HG02588 (cell line): ENCODE measurements at regions not wholly inside any gene's neighbourhood (a gene's known extent, or its start where the extent isn't known, plus 50 kb on each side); places are given as distances from the start of the nearest gene placed in this dataset.

Experiments used
- ATAC-seq: cut with Tn5 transposase; IDR thresholded peaks from one replicate; pipeline ENCODE4 v1.9.1; 2021; ENCODE audit warnings: mild to moderate bottlenecking, moderate library complexity; ENCODE audit not compliant: unreplicated experiment

DNA sequence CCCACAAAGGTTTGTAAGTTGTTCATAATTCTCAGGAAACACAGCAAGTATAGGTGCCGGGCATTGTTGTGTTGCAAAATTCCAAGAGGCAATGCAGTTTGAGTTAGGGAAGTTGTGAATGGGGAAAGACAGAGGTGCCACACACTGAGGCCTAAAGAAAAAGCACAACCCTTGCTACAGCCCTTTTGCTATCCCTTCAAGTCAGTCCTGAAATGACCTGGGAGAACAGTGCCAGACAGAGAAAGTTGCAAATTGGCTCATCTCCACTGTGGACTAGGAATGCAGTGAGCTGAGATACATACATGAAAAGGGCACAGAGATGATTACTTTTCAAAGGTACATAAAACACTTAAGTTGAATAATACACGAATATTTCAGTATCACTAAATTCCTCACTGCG, 213.3 kb upstream of the TMTC1 start:
- ATAC-seq = no peak

DNA sequence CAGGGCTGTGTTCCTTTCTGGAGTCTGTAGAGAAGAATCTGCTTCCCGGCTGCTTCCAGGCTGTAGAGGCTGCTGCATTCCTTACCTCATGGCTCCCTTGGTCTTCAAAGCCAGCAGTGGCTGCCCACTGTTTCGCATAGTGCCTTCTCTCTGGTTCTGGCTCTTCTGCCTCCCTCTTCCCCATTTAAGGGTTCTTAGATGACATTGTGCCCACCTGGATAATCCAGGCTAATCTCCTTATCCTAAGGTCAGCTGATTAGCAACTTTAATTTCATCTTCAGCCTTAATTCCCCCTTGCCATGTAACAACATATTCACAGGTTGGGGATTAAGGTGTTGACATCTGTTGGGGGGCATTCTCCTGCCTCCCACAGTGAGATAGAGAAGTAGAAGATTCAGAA, 208.6 kb upstream of the TMTC1 start:
- no peak for ATAC-seq

DNA sequence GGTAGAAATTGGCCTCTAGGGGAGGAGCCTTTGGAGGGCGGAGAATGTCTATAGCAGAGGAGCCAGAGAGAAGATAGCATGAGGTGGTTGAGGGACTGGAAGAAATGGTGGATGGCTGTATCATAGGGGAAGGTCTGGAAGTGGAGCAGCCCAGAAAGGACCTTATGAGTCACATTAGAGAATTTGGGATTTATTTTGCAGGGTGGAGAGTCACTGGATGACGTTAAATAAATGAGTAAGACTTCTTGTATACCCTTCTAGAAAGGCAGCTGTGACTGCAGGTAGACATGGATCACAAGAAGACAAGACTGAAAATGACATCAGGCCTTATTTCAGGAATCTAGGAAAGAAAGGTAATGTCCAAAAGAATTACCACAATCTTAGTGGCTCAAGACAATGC, 208.2 kb upstream of the TMTC1 start:
- ATAC-seq = no peak

DNA sequence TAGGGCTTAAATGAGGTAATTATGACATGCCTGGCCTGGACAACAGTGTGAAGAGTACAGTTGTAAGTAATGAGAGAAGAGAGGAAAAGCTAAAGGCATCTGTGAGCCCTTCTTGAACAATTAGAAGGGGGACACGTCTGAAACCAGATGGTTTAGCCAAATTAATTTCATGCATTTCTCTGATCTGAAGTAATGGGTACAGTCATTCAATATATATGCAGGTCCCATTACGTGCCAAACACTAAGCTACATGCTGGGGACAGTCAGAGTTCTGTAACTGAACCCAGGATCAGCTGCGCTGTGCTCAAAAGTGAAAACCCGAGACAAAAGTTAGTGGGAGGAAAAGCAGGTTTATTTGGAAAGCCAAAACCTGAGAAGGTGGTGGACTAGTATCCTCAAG, 207.2 kb upstream of the TMTC1 start:
- ATAC-seq = no peak

DNA sequence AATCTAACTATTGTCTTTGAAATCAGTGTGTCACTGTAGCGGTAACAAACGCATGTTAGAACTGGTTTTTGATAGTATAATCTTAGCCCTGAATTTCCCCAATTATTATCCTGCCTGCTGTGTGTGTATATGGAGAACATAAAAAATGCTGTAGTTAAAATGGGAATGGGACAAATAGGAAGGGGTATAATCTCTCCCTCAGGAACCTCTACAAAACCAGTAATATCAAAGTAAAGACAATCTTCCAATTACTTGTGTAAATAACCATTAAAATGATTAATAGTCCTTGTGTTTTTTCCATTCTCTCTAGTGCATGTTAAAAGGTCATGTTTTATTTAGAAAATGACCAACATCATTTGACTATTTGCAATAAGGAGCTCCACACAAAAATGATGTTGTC, 200.1 kb upstream of the TMTC1 start:
- no peak for ATAC-seq

DNA sequence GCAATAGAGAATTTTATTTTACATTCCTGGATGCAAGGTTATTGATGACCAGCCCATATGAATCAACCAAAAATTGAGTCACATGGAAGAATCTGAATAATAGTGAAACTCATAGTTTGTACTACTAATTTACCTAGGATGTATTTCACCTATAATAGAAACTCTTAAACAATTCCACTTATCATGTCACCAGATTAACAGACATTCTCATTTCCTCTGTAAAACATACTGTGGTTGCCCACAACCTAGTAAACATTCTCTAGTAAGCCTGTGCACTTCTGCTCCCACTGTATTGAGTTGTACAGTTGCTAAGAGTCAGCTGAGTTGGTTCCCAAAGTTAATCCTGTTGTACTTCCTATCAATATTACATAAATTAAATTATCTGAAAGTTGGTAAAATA, 196.6 kb upstream of the TMTC1 start:
- ATAC-seq = no peak

DNA sequence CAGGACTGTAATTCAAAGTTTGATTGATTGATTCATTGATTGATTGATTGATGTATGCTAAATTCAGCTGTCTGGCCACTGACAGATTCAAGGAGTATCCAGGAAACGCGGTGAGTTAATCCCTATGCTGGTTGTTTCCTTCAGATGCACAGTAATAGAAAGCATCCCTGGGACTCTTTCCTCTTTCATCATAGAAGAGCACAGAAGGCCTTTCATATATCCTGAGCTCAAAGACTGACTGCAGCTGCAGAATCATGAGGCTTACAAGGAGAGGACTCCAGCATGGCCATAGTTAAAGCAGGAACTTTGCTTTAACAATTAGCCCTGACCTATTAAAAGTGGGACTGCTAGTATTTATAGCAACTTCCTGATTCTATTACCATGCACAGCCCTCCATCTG, 187.7 kb upstream of the TMTC1 start:
- no peak for ATAC-seq

DNA sequence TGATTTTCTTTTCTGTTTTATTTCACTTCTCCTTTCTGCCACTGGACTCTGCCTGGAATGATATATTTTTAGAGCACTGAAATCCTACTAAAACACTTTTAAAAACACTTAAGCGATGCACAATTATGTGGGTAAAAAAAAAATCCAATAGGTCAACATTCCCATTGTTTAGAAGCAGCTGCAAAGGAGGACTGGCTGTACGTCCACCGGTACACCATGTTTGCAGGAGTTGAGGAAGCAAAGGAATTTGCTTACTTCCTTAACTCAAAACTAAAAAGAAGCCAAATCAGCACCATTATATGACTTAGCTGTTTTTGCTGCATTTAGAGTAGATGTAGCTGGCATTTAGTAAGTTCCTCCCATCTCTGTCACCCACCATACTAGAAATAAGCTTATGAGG, 186.8 kb upstream of the TMTC1 start:
- no peak for ATAC-seq

DNA sequence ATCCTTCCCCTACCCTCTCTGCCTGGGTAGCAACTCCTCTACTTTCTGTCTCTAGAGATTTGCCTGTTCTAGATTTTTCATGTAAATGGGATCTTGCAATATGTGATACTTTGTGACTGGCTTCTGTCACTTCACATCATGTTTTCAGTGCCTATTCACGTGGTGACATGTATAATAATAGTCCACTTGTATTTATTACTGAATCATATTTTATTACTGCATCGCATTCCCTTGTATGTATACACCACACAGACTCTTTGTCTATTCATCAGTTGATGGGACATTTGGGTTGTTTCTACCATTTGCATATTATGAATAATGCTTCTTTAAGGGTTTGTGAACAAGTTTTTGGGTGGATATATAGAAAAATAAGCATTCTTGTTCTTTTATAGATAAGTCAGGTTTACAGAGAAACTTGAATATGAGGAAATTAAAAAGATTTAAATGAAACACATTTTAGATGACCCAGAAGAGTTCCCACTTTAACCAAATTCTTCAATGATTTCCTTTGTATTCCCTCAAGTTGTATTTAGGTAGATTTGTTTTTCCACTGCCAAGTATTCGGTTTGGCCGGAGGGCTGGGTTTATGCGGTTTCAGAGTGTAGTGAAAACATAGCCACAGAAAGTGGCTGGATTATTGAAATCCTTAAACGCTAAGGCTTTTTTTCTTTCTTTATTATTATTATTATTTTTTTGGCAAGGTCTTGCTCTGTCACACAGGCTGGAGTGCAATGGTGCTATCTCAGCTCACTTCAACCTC, 178.7 kb upstream of the TMTC1 start:
- no peak for ATAC-seq

DNA sequence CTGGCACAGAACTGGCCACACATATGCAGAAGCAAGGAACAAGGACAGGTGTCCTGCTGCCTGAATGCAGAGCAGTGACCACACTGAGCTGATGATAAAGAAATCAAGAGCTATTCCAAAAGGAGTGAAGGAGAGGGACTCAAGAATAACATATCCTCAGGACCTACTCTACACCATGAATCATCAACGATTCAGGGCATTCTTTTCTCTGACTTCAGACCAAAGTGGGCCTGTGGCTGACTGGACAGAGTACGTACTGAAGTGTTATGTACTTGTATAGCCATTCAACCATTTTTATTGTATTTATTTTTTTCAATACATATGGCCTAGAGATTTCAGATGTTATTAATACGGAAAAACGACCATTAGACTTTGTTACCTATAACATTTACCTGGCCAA, 177.5 kb upstream of the TMTC1 start:
- no peak for ATAC-seq

DNA sequence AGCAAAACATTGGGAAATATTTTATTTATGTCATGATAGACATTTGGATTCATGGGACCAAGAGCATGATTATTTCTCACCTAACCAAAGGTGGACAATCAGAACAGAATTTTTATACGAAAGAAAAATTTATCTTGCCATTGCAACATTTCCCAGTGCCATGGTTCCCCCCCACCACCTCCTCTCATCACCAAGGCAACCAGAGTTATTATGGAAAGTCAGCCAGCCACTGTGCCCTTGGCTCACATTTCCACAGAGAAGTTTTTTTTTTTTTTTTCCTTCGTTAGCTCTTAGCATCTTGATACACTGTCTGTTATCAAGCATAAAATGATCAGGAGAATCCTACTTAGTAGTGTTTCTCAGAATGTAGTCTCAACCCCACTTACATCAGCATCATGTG, 176.4 kb upstream of the TMTC1 start:
- no peak for ATAC-seq

DNA sequence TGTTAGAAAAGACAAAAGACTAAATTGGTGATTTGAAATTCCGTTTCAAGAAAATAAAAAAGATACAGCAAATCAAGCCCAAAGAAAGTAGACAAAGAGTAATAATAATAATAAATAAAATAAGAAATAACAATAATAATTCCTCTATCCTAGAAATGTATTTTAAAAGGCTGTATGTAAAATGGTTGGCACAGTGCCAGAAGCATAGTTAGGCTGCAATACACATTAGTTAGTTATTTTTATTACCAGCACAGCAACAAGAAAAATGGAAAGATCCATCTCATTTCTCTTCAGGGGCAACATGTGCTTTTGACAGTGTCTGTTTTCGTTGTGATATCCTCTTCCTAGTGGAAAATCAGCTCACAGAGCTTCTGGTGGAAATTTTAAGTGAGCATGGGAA, 174.1 kb upstream of the TMTC1 start:
- ATAC-seq = no peak

DNA sequence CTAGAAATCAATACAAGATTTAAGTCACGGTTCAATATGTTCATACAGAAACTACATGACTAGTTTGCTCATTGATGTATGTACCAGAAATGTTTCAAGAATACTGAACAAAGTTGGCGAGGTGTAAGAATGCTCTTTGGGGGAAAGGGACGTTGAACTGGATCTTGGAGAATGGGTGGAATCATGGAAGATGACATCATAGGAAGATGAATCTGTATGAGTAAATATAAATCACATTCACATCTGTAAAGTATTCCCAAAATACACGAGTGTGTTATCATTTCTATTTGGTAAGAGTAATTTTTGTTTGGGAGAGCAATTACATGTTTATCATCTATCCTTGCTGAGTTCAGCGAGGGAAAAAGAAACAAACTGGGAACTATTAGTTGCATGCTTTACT, 162.2 kb upstream of the TMTC1 start:
- ATAC-seq = no peak

DNA sequence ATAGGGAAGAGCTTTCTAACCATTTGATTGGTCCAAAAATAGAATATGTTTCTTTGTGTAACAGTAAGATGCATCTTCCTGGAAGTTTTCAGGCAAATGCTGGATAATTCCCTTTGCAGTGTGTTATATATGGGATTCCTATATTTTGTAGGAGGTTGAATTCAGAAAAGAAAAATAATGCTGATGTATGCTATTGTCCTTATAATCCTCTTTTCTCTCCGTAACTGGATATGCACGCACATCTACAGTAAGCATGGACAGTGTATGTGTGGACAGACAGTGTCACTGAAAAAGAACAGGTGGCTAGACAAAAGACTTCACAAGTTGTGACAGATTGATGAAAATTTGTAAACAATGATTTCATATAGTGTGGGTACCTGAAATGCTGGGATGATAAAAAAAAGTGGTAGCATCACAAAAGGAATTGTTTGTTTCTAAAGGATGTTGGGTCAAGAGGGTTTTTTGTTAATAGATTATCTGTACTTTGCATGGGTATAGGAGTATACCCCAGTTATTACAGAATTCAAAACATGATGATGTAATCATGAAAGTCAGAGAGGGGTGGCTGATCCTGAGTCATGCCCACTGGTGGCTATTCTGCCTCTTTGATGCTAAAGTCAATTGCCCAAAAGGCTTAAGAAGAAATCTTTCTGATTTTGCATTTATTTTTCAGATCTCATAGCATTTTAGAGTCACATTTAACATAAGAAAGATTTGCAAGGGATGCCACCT, 160.7 kb upstream of the TMTC1 start:
- ATAC-seq = no peak

DNA sequence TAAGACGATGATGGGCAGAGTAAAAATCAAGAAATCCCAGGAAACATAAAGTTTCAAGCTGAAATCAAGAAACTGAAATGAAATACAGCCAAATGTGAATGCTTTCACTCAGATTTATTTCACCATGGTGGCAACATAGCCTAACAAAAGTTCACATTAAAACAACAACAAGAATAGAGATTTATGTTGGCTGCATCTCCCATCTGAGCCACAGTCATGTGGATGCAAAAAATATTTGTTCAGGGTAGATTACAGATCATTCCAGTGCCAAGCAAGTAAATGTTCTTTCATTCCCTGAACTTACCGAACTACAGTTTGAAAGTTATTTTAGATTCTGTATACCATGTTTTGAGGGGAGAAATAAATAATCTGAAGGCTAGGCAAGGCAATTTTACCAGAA, 159.9 kb upstream of the TMTC1 start:
- no peak for ATAC-seq

DNA sequence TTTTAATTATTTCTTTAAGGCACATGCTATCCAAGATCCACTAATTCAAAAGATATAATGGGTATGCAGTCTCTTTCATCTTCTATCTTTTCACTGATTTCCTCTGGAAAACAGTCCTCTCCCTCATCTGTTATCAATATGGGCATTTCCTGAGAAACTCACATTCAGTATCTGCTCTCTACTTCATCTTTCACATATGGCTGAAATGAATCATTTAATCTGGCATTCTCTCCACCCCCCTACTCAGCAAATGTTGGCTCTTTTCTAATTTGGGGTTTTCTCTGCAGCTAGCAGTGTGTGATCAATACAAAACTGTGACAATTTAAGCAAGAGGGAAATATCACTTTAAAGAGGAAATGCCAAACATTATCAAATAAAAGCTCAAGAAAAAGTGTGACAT, 157.1 kb upstream of the TMTC1 start:
- ATAC-seq = no peak

DNA sequence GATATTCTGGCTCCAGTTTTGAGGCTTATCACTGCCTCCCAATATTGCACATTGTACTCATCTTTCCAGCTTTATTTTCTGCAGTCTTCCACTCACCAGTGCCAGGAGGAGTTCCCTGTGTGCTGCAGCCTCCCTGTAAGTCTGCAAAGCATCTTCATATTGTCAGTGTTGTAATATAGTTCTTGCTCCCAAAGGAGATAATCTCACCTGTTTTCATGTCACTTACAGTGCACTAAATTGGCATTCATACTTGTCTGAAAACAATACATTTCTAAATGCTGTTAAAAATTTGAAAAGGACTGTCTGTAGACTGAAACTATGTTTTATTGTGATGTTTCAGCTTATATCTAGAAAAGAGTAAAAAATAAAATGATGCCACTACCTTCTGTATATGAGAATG, 146.8 kb upstream of the TMTC1 start:
- no peak for ATAC-seq

DNA sequence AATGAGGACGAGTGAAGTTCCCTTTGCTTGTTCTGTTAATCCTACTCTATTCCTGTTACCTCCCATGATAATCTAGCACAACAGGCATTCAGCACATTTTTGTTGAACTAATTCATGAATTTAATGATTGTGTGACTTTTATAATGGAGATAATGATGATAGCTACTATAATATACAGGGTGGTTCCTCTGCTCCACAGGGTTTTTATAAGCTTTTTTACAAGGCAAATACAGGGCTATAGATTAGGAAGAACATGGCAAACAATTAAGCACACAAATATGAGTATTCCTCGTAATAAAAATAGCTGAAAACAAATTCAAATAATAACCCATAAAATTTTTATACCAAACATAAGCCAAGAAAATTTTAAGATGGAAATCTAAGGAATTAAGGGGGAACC, 145.6 kb upstream of the TMTC1 start:
- no peak for ATAC-seq

DNA sequence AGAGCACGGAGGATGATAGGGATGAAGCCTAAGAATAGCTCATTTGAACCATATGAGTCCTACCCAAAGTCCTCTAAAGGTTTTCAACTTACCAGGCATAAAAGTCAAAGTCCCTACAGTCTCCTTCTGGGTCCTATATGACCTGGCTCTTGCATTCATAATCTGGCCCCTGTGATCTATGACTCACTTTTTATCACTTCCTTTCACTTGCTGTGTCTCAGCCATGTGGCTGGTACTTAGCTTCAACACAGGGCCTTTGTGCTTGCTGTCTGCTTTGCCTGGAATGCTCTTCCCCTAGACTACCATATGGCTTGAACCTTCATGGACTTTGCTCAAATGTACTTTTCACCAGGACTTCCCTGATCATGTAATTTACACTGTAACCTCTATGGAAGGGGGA, 137.6 kb upstream of the TMTC1 start:
- ATAC-seq = no peak

DNA sequence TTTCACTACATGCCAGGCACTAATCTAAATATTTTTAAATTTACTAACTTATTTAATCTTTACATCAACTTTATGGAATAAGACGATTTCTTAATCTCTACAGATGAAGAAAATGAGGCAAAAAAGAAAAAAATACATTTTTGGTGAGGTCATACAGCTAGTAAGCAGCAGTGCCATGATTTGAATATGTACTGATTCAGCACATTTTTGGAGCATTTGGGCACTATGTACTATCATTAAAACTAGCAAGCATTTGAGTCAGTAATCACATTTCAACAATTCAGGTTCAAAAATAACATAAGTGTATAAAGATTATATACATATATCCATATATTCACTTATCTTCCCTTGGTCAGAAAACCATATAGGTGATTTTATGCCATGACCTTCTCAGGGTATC, 124.4 kb upstream of the TMTC1 start:
- no peak for ATAC-seq

DNA sequence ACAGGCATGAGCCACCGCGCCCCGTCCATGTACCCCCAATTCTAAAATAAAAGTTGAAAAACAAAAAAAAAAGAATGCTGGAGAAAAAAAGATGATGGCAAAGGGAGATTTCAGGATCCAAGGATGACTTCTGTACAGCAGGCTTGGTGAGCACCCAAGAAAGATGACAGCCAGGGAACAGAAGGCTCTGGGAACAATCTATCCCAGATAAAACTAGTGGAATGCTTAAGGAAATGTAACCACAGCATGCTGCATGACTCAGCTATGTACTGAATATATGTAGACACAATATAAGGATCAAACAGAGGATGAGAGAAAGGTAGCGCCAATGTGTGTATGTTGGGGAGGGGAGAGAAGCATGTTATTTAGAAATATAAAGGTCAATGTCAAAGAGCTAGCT, 123.7 kb upstream of the TMTC1 start:
- no peak for ATAC-seq

DNA sequence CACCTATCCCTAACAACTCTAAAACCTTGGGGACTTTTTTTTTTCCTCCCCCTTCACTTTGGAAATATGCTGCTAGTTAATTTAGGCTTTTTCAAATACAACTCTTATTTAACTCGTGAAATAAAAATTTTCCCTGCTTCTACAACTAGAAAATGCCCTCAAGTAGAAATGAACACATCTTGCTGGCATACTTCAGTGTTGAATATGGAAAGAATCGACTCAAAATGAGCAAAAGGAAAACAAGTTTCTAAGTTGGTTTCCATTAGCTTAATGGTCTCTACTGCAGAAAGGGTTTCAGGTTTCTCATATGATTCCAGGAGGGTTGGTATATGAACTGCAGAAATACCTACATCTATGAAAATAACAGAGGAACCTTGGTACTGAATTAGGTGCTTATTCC, 118.3 kb upstream of the TMTC1 start:
- ATAC-seq = no peak

DNA sequence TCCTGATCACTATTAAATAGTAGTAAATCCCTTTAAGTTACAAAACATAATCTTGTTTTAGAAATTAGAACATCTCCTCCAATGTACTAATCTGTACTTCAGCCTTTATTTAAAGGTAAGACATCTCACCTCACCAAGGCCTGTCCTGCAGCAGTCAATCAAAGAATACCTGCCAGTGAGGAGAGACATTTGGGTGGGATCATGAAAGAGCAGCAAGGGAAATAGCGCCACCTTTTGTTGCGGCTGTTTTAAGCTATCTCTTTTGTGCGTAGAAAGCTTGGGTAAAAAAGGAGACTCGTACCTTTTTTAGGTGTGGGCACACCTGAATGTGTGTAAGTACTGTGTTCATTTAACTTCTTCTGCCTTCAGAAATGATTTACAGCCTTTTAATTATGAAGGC, 117.8 kb upstream of the TMTC1 start:
- ATAC-seq = no peak
